Testis (tissue), 2 donors: ENCODE measurements at regions not wholly inside any gene's neighbourhood (a gene's known extent, or its start where the extent isn't known, plus 50 kb on each side); places are given as distances from the start of the nearest gene placed in this dataset.

ENCODE experiments used
- POLR2A ChIP-seq: fragments of 450-650 bp; IDR thresholded peaks from one replicate; pipeline ENCODE4 v1.6.1; 2017; ENCODE audit warnings: antibody characterized with exemption, mild to moderate bottlenecking, moderate library complexity
- TF ChIP-seq, protein P1 (sequence below), 3 experiments: fragments of 450-650 bp in 2 of 3; fragments of 200-600 bp in 1 of 3; sonication (generic) in 1 of 3; IDR thresholded peaks; one replicate each; pipeline ENCODE4 v1.5.1; 2016 to 2019; ENCODE audit warnings: antibody characterized with exemption in 3 of 3, mild to moderate bottlenecking in 2 of 3, moderate library complexity in 1 of 3

DNA sequence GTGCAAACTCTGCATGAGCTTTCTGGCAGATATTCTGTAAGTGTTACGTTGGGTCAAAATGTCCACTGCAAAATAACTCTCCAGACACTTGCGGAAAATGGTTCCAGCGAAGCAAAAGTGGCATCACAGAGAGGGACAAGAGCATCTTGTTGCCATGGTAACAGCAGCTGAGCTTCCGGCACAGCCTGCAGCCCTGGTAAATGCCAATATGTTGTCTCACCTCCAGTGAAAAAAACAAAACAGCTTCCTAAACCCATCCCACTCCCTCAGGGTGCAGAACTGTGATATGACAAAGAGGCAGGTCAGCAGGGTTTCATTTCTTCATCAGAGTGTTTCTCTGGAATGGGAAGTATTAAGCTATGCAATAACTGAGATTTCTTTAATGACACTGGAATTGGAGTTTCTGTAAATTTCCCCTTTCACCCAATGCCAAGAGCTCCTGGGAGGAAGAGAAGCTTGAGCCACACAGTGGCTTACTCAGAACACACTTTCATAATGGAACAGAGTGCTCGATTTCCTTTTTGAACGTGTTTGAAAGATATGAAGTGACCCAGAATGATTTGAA is 65.6 kb downstream of the FOXI2 start:
- TF ChIP-seq, protein P1, sequence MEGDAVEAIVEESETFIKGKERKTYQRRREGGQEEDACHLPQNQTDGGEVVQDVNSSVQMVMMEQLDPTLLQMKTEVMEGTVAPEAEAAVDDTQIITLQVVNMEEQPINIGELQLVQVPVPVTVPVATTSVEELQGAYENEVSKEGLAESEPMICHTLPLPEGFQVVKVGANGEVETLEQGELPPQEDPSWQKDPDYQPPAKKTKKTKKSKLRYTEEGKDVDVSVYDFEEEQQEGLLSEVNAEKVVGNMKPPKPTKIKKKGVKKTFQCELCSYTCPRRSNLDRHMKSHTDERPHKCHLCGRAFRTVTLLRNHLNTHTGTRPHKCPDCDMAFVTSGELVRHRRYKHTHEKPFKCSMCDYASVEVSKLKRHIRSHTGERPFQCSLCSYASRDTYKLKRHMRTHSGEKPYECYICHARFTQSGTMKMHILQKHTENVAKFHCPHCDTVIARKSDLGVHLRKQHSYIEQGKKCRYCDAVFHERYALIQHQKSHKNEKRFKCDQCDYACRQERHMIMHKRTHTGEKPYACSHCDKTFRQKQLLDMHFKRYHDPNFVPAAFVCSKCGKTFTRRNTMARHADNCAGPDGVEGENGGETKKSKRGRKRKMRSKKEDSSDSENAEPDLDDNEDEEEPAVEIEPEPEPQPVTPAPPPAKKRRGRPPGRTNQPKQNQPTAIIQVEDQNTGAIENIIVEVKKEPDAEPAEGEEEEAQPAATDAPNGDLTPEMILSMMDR (IDR thresholded peaks at IDR 0.05), result no peak
- no peak for TF ChIP-seq POLR2A
